B cell (primary cell): ENCODE measurements at regions not wholly inside any gene's neighbourhood (a gene's known extent, or its start where the extent isn't known, plus 50 kb on each side); places are given as distances from the start of the nearest gene placed in this dataset.

Experiments used
- CTCF ChIP-seq: fragments of 200-600 bp; IDR thresholded peaks from one replicate; pipeline ENCODE4 v1.8.0; 2022; ENCODE audit warnings: antibody characterized with exemption, mild to moderate bottlenecking
- EZH2 ChIP-seq: IDR thresholded peaks from 2 replicates; pipeline ENCODE4 v1.6.1; 2012; ENCODE audit warnings: borderline replicate concordance, low read depth, mild to moderate bottlenecking, moderate library complexity, low read length; ENCODE audit not compliant: insufficient read depth, poor library complexity, severe bottlenecking

GRCh38 chrX:20620306-20620705, 353.6 kb upstream of the RPS6KA3 start:
- TF ChIP-seq CTCF (no peak), EZH2 (no peak)
